HCT116 (cell line): ENCODE measurements at regions not wholly inside any gene's neighbourhood (a gene's known extent, or its start where the extent isn't known, plus 50 kb on each side); places are given as distances from the start of the nearest gene placed in this dataset.

Experiments
- CEBPB ChIP-seq: IDR thresholded peaks from 2 replicates; pipeline ENCODE4 v1.6.1; 2012; ENCODE audit warnings: low read depth
- EZH2 ChIP-seq: fragments of 200-600 bp; sonication (generic); IDR thresholded peaks from 2 replicates; pipeline ENCODE4 v1.6.1; 2017; ENCODE audit warnings: antibody characterized with exemption, mixed run types

DNA sequence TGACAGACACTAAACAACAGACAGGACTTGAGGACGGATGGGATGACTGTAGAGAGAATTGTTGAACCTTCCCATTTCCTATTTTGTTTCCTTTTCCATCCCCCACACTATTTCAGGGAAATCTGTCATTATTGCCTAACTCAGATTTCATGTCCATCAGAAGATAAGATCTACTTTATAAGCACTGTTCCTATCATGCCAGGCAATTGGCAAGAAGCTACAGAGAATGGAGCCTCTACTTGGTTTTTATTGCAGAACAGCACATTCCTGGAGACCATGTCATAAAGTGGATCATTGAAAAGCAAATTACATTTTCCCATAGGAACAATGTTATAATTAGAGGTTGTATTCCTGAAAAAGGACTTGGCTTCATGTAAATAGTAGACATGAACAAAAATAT lies 173.7 kb upstream of the KIF2A start:
- no peak for TF ChIP-seq CEBPB
- no peak for TF ChIP-seq EZH2
